CD4-positive, alpha-beta T cell treated with Interleukin-15 for 4 hours (primary cell): ENCODE measurements at regions not wholly inside any gene's neighbourhood (a gene's known extent, or its start where the extent isn't known, plus 50 kb on each side); places are given as distances from the start of the nearest gene placed in this dataset.
"Not testable (repeated sequence)": the region's sequence is repeated elsewhere in the genome, so short reads cannot be mapped to it uniquely, and the experiment has no call there.

ENCODE experiments used
- DNase-seq: peaks from one replicate; pipeline ENCODE4 v3.0.0-alpha.2; 2020; ENCODE audit warnings: low spot score

- no peak for DNase-seq
These were observed 155.9 kb downstream of the SEC23IP start for GRCh38 chr10:120048391-120048790.

- no peak for DNase-seq
These were observed 159.1 kb downstream of the SEC23IP start for GRCh38 chr10:120051671-120052070.

- no peak for DNase-seq
These were observed 160.6 kb downstream of the SEC23IP start for GRCh38 chr10:120052964-120053702.

- not testable (repeated sequence) for DNase-seq
These were observed 167.3 kb downstream of the SEC23IP start for GRCh38 chr10:120059790-120060189.

- no peak for DNase-seq
These were observed 174.9 kb downstream of the SEC23IP start for GRCh38 chr10:120067427-120067826.

GRCh38 chr10:120069700-120070099 lies 177.2 kb downstream of the SEC23IP start:
- no peak for DNase-seq

GRCh38 chr10:120075349-120075748 lies 182.8 kb downstream of the SEC23IP start:
- DNase-seq, result no peak

- DNase-seq, result no peak
These were observed 184.6 kb downstream of the SEC23IP start for GRCh38 chr10:120076996-120077706.

- no peak for DNase-seq
These were observed 185.4 kb downstream of the SEC23IP start for GRCh38 chr10:120077707-120078492.

- no peak for DNase-seq
These were observed 192.7 kb downstream of the SEC23IP start for GRCh38 chr10:120085096-120085796.

GRCh38 chr10:120086066-120086465 lies 193.5 kb downstream of the SEC23IP start:
- DNase-seq, result no peak

GRCh38 chr10:120087109-120087508 lies 194.6 kb downstream of the SEC23IP start:
- no peak for DNase-seq

- DNase-seq, result no peak
These were observed 203.3 kb downstream of the SEC23IP start for GRCh38 chr10:120095875-120096274.

- no peak for DNase-seq
These were observed 205.2 kb downstream of the SEC23IP start for GRCh38 chr10:120097766-120098165.

GRCh38 chr10:120098232-120098930 lies 205.9 kb downstream of the SEC23IP start:
- DNase-seq, result no peak

- DNase-seq, result no peak
These were observed 211.4 kb downstream of the SEC23IP start for GRCh38 chr10:120103738-120104560.

GRCh38 chr10:120105001-120105400 lies 212.5 kb downstream of the SEC23IP start:
- no peak for DNase-seq

GRCh38 chr10:120105492-120105891 lies 213.0 kb downstream of the SEC23IP start:
- DNase-seq, result no peak

- DNase-seq, result no peak
These were observed 216.4 kb downstream of the SEC23IP start for GRCh38 chr10:120108916-120109315.

GRCh38 chr10:120109725-120110124 lies 217.2 kb downstream of the SEC23IP start:
- DNase-seq, result not testable (repeated sequence)

- DNase-seq, result no peak
These were observed 217.7 kb downstream of the SEC23IP start for GRCh38 chr10:120110196-120110595.
